CD4-positive, alpha-beta T cell treated with Interleukin-1 beta for 1 hour (primary cell): ENCODE measurements at regions not wholly inside any gene's neighbourhood (a gene's known extent, or its start where the extent isn't known, plus 50 kb on each side); places are given as distances from the start of the nearest gene placed in this dataset.
"Not testable (repeated sequence)": the region's sequence is repeated elsewhere in the genome, so short reads cannot be mapped to it uniquely, and the experiment has no call there.

ENCODE experiments used
- DNase-seq, 2 donors: peaks; one replicate each; pipeline ENCODE4 v3.0.0-alpha.2; 2020 to 2022

GRCh38 chr13:72585254-72585653 lies 142.2 kb downstream of the MZT1 start:
- no peak for DNase-seq

DNA sequence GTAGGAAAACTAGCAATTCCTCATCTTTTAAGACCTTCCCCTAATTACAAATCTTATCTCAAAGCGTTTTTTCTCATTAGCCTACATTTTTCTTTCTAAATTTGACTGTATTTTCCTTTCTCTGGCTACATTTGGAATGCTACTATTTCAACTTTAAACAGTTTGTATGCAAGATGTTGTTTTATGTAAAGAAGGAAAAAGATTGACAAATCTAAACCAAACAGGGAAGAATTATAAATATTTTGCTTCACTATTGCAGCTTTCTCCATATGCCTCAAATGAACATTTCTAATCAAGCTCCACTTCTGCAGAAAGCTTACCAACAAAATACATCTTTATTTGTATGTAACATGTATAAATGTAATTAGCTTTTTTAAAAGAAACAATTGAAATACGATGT lies 156.2 kb downstream of the MZT1 start:
- DNase-seq: no peak

GRCh38 chr13:72570019-72570418 lies 157.4 kb downstream of the MZT1 start:
- no peak for DNase-seq

DNA sequence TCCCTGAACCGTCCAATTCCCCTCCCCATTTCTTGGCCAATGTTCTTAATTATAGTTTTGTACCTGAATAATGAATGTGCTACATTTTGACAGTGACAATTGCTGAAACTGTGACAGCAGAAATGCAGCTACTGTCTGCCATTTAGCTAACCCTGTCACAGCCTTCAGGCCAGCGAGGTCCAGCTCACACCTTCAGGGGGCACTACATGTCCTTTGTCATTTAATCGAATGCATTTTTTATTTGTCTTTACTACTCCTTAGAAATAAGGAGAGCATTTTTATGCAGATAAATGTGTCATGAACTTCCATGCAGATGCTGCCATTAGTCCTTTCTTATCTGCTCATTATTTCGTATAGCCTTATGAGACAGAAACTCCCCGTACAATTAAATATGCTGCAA lies 159.9 kb downstream of the MZT1 start:
- DNase-seq: no peak

DNA sequence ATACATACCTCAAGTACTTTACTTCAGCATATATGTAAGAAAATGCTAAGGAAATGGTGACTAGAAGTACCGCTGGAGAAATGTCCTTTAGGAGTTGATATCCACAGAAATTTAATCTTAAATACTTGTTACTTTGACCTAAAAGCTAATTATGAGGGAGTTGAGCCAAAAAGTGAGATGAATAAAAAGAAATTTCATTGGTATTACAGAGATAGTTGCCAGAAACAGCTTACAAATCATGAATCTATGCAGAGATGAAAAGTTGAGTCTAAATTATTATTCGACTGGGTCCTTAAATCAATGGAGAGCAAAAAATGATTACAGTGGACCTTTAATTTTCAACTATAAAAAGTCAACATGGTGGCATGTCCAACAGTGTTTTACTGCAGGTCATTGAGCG lies 160.9 kb downstream of the MZT1 start:
- DNase-seq: no peak

DNA sequence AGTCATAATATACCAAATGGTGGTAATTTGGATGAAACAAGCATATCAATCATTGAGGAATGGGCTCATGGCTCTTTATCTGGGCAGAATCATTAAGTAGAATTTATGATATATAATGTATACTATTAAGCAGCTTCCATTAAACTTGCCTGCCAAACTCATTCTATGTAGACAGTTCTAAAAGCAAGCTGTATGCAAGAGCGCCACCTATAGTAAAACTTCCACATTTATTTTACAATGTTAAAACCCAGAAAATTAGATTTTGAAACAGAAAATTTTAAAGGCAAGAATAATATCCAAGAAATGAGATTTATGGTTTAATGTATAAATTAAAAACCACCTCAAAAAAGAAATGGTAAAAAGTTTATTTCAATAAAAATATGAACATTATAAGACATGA lies 161.5 kb downstream of the MZT1 start:
- DNase-seq: no peak

DNA sequence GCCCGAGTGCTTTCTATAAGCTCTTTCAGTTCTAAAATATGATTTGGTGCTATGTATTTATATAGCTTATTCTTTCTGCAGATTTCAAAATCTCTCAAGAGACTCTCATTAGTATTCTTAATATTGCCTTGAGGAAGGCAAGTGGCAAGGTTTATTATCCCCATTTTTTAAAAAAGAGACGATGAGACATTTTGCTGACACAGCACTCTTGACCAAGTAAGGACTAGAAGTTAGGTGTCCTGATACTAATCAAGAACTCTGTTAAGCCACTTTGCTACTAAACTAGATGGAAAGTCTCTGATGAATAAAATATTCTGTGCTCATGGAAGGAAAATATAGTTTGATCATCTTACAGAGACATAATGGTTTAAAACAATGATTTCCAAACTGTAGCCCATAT lies 164.7 kb downstream of the MZT1 start:
- no peak for DNase-seq

DNA sequence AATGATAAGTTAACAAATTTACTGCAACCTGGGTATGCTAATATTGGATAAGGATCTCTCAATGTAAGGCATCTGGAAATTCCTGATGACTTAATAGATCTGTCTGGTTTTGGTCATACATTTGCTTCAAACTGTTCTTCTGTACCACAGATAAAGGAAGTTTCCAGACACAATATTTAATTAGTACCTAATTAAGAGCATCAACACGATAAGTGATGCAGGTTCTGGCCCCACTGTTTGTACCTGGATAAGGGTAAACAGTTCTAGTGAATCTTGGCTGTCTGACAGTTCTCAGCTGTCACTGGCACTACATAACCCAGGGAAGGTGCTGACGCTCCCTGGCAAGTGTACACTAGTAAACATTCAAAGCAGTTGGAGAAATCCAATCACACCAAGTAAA lies 165.6 kb downstream of the MZT1 start:
- no peak for DNase-seq

DNA sequence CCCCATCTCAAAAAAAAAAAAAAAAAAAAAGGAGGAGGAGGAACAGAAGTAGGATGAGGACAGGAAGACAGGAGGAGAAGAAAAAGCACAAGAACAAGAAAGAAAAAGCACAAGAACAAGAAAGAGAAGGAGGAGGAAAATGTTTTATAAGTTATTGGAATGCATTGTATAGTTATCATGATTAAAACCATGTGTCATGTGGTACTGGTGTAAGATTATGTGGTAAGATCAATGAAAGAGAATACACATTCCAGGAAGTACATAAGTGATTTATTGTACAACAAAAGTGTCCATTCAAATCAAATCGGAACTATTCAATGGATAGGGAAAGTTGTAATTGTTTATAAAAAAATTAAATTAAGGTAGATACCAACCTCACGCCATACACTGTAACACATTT lies 167.7 kb downstream of the MZT1 start:
- DNase-seq: no peak

DNA sequence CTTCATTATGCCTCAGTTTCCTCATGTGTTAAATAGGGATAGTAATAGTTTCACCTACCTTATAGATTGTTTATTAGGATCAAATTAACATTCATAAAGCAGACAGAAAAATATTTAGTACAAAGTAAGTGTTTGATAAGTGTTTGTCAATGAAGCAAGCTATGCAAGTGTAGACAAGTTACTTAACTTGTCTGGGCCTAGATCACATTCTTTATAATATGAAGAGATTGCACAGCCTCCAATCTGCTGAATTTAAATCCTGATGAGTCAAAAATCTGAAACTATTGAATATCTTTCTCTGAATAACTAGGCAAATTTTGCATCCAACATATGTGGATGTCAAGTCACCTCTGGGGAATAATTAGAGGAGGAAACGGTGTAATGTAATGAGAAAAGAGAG lies 170.5 kb downstream of the MZT1 start:
- DNase-seq: no peak

DNA sequence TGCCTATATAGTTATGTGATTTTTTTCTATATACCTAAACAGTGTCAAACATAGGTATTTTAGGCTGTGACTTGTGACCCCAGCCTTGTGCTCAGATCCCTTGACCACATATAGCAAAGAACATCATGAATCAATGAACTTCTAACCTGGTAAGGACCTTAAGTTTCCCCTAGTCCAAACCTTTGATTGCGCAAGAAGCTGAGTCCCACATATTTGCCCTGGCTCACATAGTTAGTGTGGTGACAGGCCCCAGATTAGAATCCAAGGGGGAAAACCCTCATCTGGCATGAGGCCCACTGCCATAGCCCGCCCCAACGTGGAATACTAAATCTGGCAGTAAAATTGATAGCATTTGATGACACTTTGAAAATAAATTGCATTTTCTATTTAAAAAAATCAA lies 171.8 kb downstream of the MZT1 start:
- DNase-seq: no peak

GRCh38 chr13:72552731-72553130 lies 174.7 kb downstream of the MZT1 start:
- DNase-seq: no peak

DNA sequence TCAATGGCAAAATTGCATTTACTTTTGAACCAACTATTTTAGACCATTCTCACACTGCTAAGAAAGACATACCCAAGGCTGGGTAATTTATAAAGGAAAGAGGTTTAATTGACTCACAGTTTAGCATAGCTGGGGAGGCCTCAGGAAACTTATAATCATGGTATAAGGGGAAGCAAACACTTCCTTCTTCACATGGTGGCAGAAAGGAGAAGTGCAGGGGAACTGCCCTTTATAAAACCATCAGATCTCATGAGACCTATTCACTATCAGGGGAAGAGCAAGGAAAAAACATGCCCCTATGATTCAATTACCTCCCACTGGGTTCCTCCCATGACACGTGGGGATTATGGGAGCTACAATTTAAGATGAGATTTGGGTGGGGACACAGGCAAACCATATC lies 181.5 kb downstream of the MZT1 start:
- DNase-seq: not testable (repeated sequence)

- DNase-seq: no peak
Measured at GRCh38 chr13:72545030-72545719, 182.3 kb downstream of the MZT1 start.

- DNase-seq: no peak
Measured at GRCh38 chr13:72544042-72544441, 183.4 kb downstream of the MZT1 start.

- DNase-seq: no peak
Measured at GRCh38 chr13:72542241-72542640, 185.2 kb downstream of the MZT1 start.

GRCh38 chr13:72541674-72542073 lies 185.8 kb downstream of the MZT1 start:
- DNase-seq: no peak

GRCh38 chr13:72540881-72541280 lies 186.5 kb downstream of the MZT1 start:
- no peak for DNase-seq

- DNase-seq: no peak
Measured at GRCh38 chr13:72539925-72540324, 187.5 kb downstream of the MZT1 start.

DNA sequence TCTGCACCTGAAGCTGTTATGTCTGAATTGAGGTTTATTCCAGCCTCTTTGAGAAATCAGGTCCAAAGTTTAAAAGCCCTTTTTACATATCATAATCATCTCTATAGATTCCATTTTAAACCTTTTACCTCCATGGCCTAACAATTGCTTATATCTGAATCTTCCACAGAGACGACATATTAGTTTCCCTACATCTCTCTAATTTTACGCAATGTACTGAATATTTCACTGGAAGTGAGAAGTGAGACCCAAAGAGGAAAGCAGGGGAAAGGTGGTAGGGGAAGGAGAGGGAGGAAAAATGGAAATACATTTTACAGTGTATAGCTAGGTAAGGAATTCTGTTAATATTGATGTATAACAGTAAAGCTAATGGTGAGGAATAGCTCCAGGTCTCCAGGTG lies 189.6 kb downstream of the MZT1 start:
- no peak for DNase-seq

- no peak for DNase-seq
Measured at GRCh38 chr13:72537395-72537780, 190.0 kb downstream of the MZT1 start.

DNA sequence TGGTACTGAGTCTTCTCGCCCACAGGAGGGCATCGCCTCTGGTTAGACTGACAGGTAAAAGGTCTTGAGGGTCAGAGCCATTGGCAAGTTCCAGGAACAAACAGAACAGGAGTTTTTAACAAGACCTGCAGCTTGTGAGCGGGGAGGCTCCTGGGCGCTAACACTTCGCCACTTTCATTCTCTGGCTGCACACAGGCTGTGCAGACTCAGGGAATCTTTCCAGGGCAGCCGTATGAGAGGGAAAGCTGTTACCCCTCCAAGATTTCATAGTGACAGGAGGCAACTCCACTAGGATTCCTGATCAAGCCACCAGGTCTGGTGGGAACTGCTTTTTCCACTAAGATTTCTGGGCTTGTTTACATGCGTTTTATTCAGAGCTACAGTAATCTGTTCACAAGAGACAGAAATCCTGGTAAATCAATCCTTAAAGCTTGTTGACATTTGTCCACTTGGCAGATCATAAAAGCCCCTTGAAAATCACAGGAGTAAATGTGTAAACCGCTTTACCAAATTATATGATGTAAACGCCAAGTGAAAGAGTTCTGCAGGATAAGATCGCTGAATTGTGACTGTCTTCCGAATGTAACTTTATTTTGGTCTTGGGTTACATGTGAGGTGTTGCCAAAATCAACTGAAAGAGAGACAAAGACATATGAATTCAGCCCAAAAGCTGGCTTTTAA lies 190.6 kb downstream of the MZT1 start:
- DNase-seq: no peak

DNA sequence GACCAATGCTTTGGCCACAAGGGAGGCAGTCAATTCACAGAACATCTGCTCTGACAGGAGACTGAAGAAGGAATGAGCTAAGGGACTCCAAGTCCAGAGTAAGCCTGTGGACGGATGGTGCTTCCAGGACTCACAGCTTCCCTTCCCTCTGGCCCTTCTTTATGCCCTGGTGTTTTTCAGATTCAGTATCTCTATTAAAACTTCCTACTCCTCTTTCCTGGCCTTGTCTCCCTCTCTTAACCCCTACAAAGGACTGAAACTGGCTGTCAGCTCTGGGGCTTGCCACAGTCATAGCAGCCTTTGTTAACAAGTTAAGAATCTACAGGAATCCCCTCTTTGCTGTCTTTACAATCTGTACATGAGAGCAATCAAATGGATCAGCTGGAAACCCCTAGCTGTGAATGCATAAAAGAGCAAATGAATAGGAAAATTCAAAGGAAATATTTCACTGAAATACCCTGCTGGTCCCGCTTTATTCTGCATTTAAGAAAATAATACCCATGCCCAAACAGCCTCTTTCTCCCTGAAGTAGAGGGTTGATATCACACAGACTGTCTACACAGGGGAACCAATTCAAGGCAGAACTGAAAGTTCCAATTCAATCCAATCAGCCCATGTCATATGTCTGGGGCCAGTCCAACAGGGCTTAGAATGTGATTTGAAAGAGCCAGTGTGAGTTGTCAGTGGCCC lies 192.3 kb downstream of the MZT1 start:
- DNase-seq: no peak

DNA sequence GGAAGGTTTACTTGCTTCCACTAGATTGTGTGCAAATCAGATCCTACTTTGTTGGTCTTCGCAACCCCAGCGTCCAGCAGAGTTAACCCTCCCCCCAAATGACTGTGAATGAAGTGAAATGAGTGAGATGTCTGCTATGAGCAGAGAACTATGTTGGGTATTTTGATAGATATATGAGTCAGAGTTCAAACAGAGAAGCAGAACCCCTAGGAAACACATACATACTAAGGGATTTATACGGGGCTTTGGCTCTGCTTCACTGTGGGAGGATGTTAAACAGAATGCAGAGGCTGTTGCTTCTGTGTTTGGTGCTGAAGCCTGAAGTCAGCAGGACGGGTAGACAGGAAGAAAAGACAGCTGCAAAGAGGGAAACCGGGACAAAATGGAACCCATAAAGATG lies 197.0 kb downstream of the MZT1 start:
- DNase-seq: no peak
